IMR-90 (cell line): ENCODE measurements at regions not wholly inside any gene's neighbourhood (a gene's known extent, or its start where the extent isn't known, plus 50 kb on each side); places are given as distances from the start of the nearest gene placed in this dataset.

Experiments
- ATAC-seq: fragments of 200-7000 bp; cut with Tn5 transposase; 2 replicates; pipeline ENCODE4 v1.9.1; 2020; ENCODE audit warnings: low read depth, mild to moderate bottlenecking, moderate library complexity
- BruUV-seq: library from RNA; stranded (reverse); fragments of 400-500 nt; replicated peaks from 2 replicates; lab custom pipeline; 2021; lab: Mats Ljungman, UMichigan
- CTCF ChIA-PET: fragments of 300-600 bp; formaldehyde crosslinking; extraction: SDS; loops from one replicate; lab custom pipeline; 2021; ENCODE audit warnings: antibody characterized with exemption; lab: Yijun Ruan, JAX
- POLR2A ChIA-PET: fragments of 300-600 bp; sonication (Branson Sonifier 250); formaldehyde crosslinking; loops from one replicate; lab custom pipeline; 2022; ENCODE audit warnings: antibody characterized with exemption; ENCODE audit not compliant: unreplicated experiment; lab: Charles Lee
- DNase-seq: peaks from one replicate; pipeline ENCODE4 v3.0.0; 2013
- H2AFZ ChIP-seq: replicated peaks from 2 replicates; pipeline ENCODE3; 2013; ENCODE audit warnings: low read length, mild to moderate bottlenecking; ENCODE audit not compliant: poor library complexity
- H2AK5ac ChIP-seq: 2 replicates; pipeline ENCODE4 v1.6.1; 2013; ENCODE audit warnings: low read depth, low read length, inconsistent platforms
- H2AK9ac ChIP-seq: replicated peaks from 2 replicates; pipeline ENCODE3; 2013; ENCODE audit warnings: mild to moderate bottlenecking, low read depth, low read length, moderate library complexity; ENCODE audit not compliant: poor library complexity
- H2BK120ac ChIP-seq: 2 replicates; pipeline ENCODE4 v1.6.1; 2013; ENCODE audit warnings: low read depth, low read length, inconsistent platforms
- H2BK15ac ChIP-seq: 3 replicates; pipeline ENCODE4 v1.6.1; 2013; ENCODE audit warnings: low read depth, low read length, inconsistent platforms
- H2BK20ac ChIP-seq: 2 replicates; pipeline ENCODE4 v1.6.1; 2013; ENCODE audit warnings: low read depth, mild to moderate bottlenecking, inconsistent platforms, low read length, moderate library complexity
- H2BK5ac ChIP-seq: 2 replicates; pipeline ENCODE4 v1.6.1; 2013; ENCODE audit warnings: mild to moderate bottlenecking, low read depth, low read length, inconsistent platforms; ENCODE audit not compliant: poor library complexity, severe bottlenecking
- H3K14ac ChIP-seq: replicated peaks from 2 replicates; pipeline ENCODE4 v1.6.1; 2013; ENCODE audit warnings: low read depth, low read length, inconsistent platforms
- H3K18ac ChIP-seq: 2 replicates; pipeline ENCODE4 v1.6.1; 2013; ENCODE audit warnings: low read depth, low read length, control low read depth
- H3K23ac ChIP-seq: 2 replicates; pipeline ENCODE4 v1.6.1; 2013; ENCODE audit warnings: low read depth, low read length, inconsistent platforms
- H3K27ac ChIP-seq: 2 replicates; pipeline ENCODE4 v1.5.1; 2013; ENCODE audit warnings: mild to moderate bottlenecking, control low read depth, low read length; ENCODE audit not compliant: insufficient read depth
- H3K27me3 ChIP-seq: 2 replicates; pipeline ENCODE4 v1.6.1; 2013; ENCODE audit warnings: low read length; ENCODE audit not compliant: control insufficient read depth, insufficient read depth
- H3K36me3 ChIP-seq: 2 replicates; pipeline ENCODE4 v1.6.1; 2013; ENCODE audit warnings: low read length, mixed read lengths; ENCODE audit not compliant: control insufficient read depth, insufficient read depth
- H3K4ac ChIP-seq: 2 replicates; pipeline ENCODE4 v1.6.1; 2013; ENCODE audit warnings: low read depth, low read length, inconsistent platforms
- H3K4me1 ChIP-seq: 2 replicates; pipeline ENCODE4 v1.6.1; 2013; ENCODE audit warnings: low read length, mixed read lengths; ENCODE audit not compliant: control insufficient read depth, insufficient read depth
- H3K4me2 ChIP-seq: 2 replicates; pipeline ENCODE4 v1.6.1; 2013; ENCODE audit warnings: low read depth, mild to moderate bottlenecking, control low read depth, low read length, moderate library complexity
- H3K4me3 ChIP-seq: 2 replicates; pipeline ENCODE4 v1.5.1; 2013; ENCODE audit warnings: low read depth, mild to moderate bottlenecking, control low read depth, low read length, moderate library complexity; ENCODE audit not compliant: insufficient read depth
- H3K56ac ChIP-seq: 2 replicates; pipeline ENCODE4 v1.6.1; 2013; ENCODE audit warnings: low read length, inconsistent platforms; ENCODE audit not compliant: insufficient read depth; ENCODE audit errors: extremely low read depth
- H3K79me1 ChIP-seq, 2 experiments: 2 replicates each; pipeline ENCODE4 v1.6.1; 2013; ENCODE audit warnings: low read length in 2 of 2, inconsistent platforms in 1 of 2, low read depth in 1 of 2
- H3K9ac ChIP-seq: 2 replicates; pipeline ENCODE4 v1.6.1; 2013; ENCODE audit warnings: low read depth, low read length, control low read depth
- H3K9me1 ChIP-seq: 2 replicates; pipeline ENCODE4 v1.6.1; 2013; ENCODE audit warnings: low read length, inconsistent platforms; ENCODE audit not compliant: insufficient read depth
- H3K9me3 ChIP-seq: 2 replicates; pipeline ENCODE4 v1.6.1; 2013; ENCODE audit warnings: low read length; ENCODE audit not compliant: control insufficient read depth, insufficient read depth
- H4K20me1 ChIP-seq: 2 replicates; pipeline ENCODE4 v1.6.1; 2013; ENCODE audit warnings: low read length, inconsistent platforms; ENCODE audit not compliant: insufficient read depth
- H4K5ac ChIP-seq: 2 replicates; pipeline ENCODE4 v1.6.1; 2013; ENCODE audit warnings: mild to moderate bottlenecking, low read depth, low read length, control low read depth
- H4K8ac ChIP-seq, 2 experiments: 2 replicates each; pipeline ENCODE4 v1.6.1; 2013; ENCODE audit warnings: low read depth in 2 of 2, low read length in 2 of 2, control low read depth in 1 of 2, inconsistent platforms in 1 of 2
- H4K91ac ChIP-seq: 2 replicates; pipeline ENCODE4 v1.6.1; 2013; ENCODE audit warnings: low read depth, low read length, inconsistent platforms; ENCODE audit not compliant: insufficient read depth
- RAD21 ChIP-seq: IDR thresholded peaks from 2 replicates; pipeline ENCODE4 v1.6.1; 2012; ENCODE audit warnings: low read length, improper control_type of control experiment
- RCOR1 ChIP-seq: IDR thresholded peaks from 2 replicates; pipeline ENCODE4 v1.6.1; 2012; ENCODE audit warnings: mild to moderate bottlenecking, low read length, improper control_type of control experiment; ENCODE audit not compliant: insufficient replicate concordance
- WGBS, 2 experiments: methylation state at CpG; one replicate each; pipeline versions ENCODE4 v1.1.5 to v1.1.7; 2013; ENCODE audit warnings: missing lambda C conversion rate in 2 of 2; ENCODE audit not compliant: insufficient read length in 1 of 2; ENCODE audit errors: extremely low coverage in 2 of 2; 5-methylcytosine and 5-hydroxymethylcytosine counted together
- dilution Hi-C: fragments of 300-500 bp; cut with HindIII; formaldehyde crosslinking; loops from one replicate; pipeline ENCODE4 v1.14.3; 2018; ENCODE audit warnings: low sequenced_read_pairs; ENCODE audit not compliant: unreplicated experiment
- in situ Hi-C: fragments of 300-500 bp; cut with MboI; formaldehyde crosslinking; loops from 3 replicates; pipeline ENCODE4 v1.14.3; 2019; ENCODE audit warnings: low sequenced_read_pairs, inconsistent platforms, mixed read lengths
- intact Hi-C: fragments of 100-400 bp; cut with micrococcal nuclease; formaldehyde crosslinking; loops from 2 replicates; pipeline ENCODE4 v1.10.0; 2022

DNA sequence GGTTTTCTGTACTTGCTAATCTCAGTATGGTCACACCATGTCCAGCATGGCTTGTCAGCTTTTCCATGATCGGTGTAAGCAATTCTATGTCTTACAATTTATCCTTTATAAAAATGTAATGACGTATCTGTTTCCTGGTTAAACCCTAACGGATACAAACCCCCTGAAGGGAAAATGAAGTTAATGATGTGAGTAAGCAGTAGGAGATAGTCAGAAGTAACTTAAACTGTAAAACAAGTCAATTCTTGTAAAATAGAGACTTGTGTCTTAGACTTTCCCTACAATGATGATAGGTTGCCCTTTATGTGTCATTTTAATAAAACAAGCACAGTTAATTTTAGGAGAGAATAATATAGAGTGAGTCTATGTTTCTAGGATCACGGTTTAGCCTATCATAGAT lies 1365.9 kb upstream of the SLC39A10 start:
- Histone ChIP-seq H2BK20ac (no peak overlapping the region), H2BK120ac (no peak overlapping the region), H3K36me3 (no peaks in the 10 kb centered on the region), H2AK5ac (no peak overlapping the region), H3K9ac (no peak overlapping the region), H3K79me1 (no peaks in the 10 kb centered on the region), H2AK9ac (no peak overlapping the region), H2AFZ (no peak overlapping the region), H3K14ac (no peak overlapping the region), H4K91ac (no peak overlapping the region), H3K18ac (no peak overlapping the region), H3K4me3 (no peak overlapping the region), H3K23ac (no peak overlapping the region), H2BK5ac (no peak overlapping the region), H3K4ac (no peak overlapping the region), H2BK15ac (no peak overlapping the region), H3K4me1 (no peaks in the 10 kb centered on the region), H4K8ac (no peak overlapping the region), H3K4me2 (no peak overlapping the region), H3K27me3 (no peaks in the 10 kb centered on the region), H3K9me1 (no peaks in the 10 kb centered on the region), H4K5ac (no peak overlapping the region), H3K56ac (no peak overlapping the region), H3K9me3 (no peaks in the 10 kb centered on the region), H4K20me1 (no peaks in the 10 kb centered on the region), H3K27ac (no peak overlapping the region)
- no peak for TF ChIP-seq RCOR1
- no peak for TF ChIP-seq RAD21
- intact Hi-C loops = no loop called here
- in situ Hi-C loops = no loop called here
- ChIA-PET POLR2A (no interaction called here), CTCF (no interaction called here)
- dilution Hi-C loops = no loop called here
- WGBS, 2 experiments = no CpG with 5 or more reads among the region's 4 CpGs
- DNase-seq (no peak), ATAC-seq (no peak)
- BruUV-seq = no TSS peak
